ENCODE measurements at regions not wholly inside any gene's neighbourhood (a gene's known extent, or its start where the extent isn't known, plus 50 kb on each side); places are given as distances from the start of the nearest gene placed in this dataset.

DNA sequence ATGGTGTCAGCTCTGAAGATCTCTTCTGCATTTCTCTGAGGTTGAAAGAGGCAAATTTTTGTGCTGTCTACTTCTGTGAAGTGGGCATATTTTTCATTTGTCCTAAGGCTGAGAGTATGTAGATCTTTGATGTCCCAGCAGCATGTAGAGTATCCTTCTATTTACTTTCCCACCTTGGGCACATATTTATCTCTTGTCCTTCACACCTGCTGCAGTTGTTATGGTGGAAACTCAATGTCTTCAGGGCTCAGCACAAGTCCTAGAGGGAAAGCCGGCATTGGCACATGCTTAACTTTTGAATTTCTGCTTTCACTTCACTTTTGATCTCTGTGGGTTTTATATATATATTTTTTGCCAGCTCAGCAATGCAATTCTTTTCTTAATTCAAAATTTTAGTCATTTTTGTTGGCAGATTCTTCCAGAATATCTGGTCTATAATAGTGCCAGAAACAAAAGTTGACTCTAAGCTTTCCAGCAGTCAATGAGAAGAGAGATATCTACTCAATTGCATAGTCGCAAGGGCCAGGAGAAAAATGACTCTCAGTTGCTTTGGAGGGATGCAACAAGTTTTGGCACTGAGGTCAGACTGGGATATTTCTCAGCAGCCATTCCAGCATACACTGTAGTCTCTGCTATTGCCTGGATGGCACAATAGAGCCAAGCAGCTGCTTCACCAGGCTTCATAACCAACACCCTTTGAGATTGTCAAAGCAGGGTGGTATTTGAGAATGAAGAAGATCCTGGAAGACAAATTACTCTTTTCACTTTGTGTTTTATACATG is 127.8 kb upstream of the FAT1 start:
- ATAC-seq (peak; percentile 70), DNase-seq (peak in 1 of 3 donors; percentile 28)
- Histone ChIP-seq H3K36me3 (ENCODE audit: low read depth) (no peaks in the 10 kb centered on the region), H3K4me1 (ENCODE audit: low read depth) (peaks cover 5% of the 10 kb centered on the region), H3K4me3 (no peak overlapping the region), H3K9me3 (no peaks in the 10 kb centered on the region)
- TF ChIP-seq, protein P1, sequence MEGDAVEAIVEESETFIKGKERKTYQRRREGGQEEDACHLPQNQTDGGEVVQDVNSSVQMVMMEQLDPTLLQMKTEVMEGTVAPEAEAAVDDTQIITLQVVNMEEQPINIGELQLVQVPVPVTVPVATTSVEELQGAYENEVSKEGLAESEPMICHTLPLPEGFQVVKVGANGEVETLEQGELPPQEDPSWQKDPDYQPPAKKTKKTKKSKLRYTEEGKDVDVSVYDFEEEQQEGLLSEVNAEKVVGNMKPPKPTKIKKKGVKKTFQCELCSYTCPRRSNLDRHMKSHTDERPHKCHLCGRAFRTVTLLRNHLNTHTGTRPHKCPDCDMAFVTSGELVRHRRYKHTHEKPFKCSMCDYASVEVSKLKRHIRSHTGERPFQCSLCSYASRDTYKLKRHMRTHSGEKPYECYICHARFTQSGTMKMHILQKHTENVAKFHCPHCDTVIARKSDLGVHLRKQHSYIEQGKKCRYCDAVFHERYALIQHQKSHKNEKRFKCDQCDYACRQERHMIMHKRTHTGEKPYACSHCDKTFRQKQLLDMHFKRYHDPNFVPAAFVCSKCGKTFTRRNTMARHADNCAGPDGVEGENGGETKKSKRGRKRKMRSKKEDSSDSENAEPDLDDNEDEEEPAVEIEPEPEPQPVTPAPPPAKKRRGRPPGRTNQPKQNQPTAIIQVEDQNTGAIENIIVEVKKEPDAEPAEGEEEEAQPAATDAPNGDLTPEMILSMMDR (IDR thresholded peaks at IDR 0.05): no peak
- intact Hi-C loops (cut with DNase I, micrococcal nuclease): no loop called here

GRCh38 chr4:186852073-186852420 is 128.4 kb upstream of the FAT1 start:
- TF ChIP-seq, protein P1 (IDR thresholded peaks at IDR 0.05): no peak
- ATAC-seq: peak; percentile 98
- no peaks in the 10 kb centered on the region for H3K9me3 ChIP-seq
- intact Hi-C loops (cut with DNase I, micrococcal nuclease): no loop called here
- peaks cover 5% of the 10 kb centered on the region for H3K4me1 ChIP-seq (ENCODE audit: low read depth)
- H3K36me3 ChIP-seq (ENCODE audit: low read depth): no peaks in the 10 kb centered on the region
- H3K4me3 ChIP-seq: no peak overlapping the region
- peak in 1 of 3 donors; percentile 58 for DNase-seq

DNA sequence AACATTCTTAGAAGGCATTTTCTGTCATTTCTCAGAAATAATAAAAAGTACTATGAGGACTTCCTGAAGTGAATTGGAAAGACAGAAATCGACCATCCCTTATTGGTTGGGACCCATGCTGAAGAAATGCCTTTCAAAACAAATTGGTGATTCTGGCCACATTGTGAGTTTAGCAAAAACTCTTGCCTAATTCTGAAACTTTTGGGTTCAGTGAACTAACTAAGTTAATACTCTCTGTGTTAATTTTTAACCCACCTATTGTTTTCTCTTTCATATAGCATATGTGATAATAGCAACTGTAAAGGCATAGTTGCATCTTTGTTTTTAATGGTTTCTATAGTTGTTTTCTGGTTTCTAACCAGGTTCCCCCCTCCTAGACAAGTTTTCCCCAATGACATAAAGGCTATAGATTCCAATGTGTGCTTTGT is 129.3 kb upstream of the FAT1 start:
- peaks cover 5% of the 10 kb centered on the region for H3K4me1 ChIP-seq (ENCODE audit: low read depth)
- ATAC-seq (peak; percentile 44), DNase-seq (no peak)
- intact Hi-C loops (cut with DNase I, micrococcal nuclease): no loop called here
- H3K9me3 ChIP-seq: no peaks in the 10 kb centered on the region
- no peak overlapping the region for H3K4me3 ChIP-seq
- no peaks in the 10 kb centered on the region for H3K36me3 ChIP-seq (ENCODE audit: low read depth)
- TF ChIP-seq, protein P1 (IDR thresholded peaks at IDR 0.05): no peak

GRCh38 chr4:186854256-186854655 is 130.6 kb upstream of the FAT1 start:
- Histone ChIP-seq H3K4me3 (no peak overlapping the region), H3K36me3 (ENCODE audit: low read depth) (no peaks in the 10 kb centered on the region), H3K4me1 (ENCODE audit: low read depth) (peaks cover 5% of the 10 kb centered on the region), H3K9me3 (no peaks in the 10 kb centered on the region)
- TF ChIP-seq, protein P1 (IDR thresholded peaks at IDR 0.05): no peak
- DNase-seq: no peak
- no peak for ATAC-seq
- intact Hi-C loops (cut with DNase I, micrococcal nuclease): no loop called here

- no peak overlapping the region for H3K4me3 ChIP-seq
- ATAC-seq (no peak), DNase-seq (no peak)
- H3K36me3 ChIP-seq (ENCODE audit: low read depth): no peaks in the 10 kb centered on the region
- H3K4me1 ChIP-seq (ENCODE audit: low read depth): peaks cover 5% of the 10 kb centered on the region
- TF ChIP-seq, protein P1 (IDR thresholded peaks at IDR 0.05): no peak
- H3K9me3 ChIP-seq: no peaks in the 10 kb centered on the region
- intact Hi-C loops (cut with DNase I, micrococcal nuclease): no loop called here
Measured at GRCh38 chr4:186855111-186855510, 131.5 kb upstream of the FAT1 start.
